HCT116 (cell line): ENCODE measurements at regions not wholly inside any gene's neighbourhood (a gene's known extent, or its start where the extent isn't known, plus 50 kb on each side); places are given as distances from the start of the nearest gene placed in this dataset.

Source experiments
- ATAC-seq: fragments of 200-7000 bp; cut with Tn5 transposase; 2 replicates; pipeline ENCODE4 v1.9.1; 2020; ENCODE audit warnings: mild to moderate bottlenecking, moderate library complexity
- BruUV-seq: library from RNA; stranded (reverse); fragments of 400-500 nt; replicated peaks from 2 replicates; lab custom pipeline; 2021; lab: Mats Ljungman, UMichigan
- CTCF ChIA-PET: fragments of 300-600 bp; sonication (Branson Sonifier 250); formaldehyde crosslinking; loops from one replicate; lab custom pipeline; 2021; ENCODE audit warnings: antibody characterized with exemption; lab: Charles Lee
- POLR2A ChIA-PET: fragments of 300-600, 350-600 bp; sonication (Branson Sonifier 250); formaldehyde crosslinking; loops from one replicate; lab custom pipeline; 2021; ENCODE audit warnings: antibody characterized with exemption; lab: Charles Lee
- RAD21 ChIA-PET, 2 experiments: fragments of 300-600 bp; sonication (Branson Sonifier 250); formaldehyde crosslinking; loops; one replicate each; lab custom pipeline; 2023; ENCODE audit warnings: low total read pairs in 2 of 2; ENCODE audit not compliant: uncharacterized antibody in 2 of 2, unreplicated experiment in 2 of 2, low non-redundant PET in 1 of 2; lab: Charles Lee
- DNase-seq: peaks from one replicate; pipeline ENCODE4 v3.0.0-alpha.2; 2010; ENCODE audit warnings: low read depth, low spot score
- H2AFZ ChIP-seq: fragments of 200-600 bp; shearing (Covaris generic), sonication (generic); 2 replicates; pipeline ENCODE4 v1.6.1; 2017; ENCODE audit warnings: low read depth, mixed run types, mixed read lengths, antibody characterized with exemption, low read length; ENCODE audit not compliant: poor library complexity, severe bottlenecking
- H3K27ac ChIP-seq: 2 replicates; pipeline ENCODE4 v1.5.1; 2012; ENCODE audit warnings: low read depth, low read length
- H3K27me3 ChIP-seq: fragments of 200-600 bp; sonication (generic); 2 replicates; pipeline ENCODE4 v1.6.1; 2016; ENCODE audit warnings: mixed run types, low read length, mixed read lengths; ENCODE audit not compliant: insufficient read depth
- H3K36me3 ChIP-seq, 2 experiments: fragments of 200-500 bp in 1 of 2; fragments of 200-600 bp in 1 of 2; sonication (Bioruptor generic) in 1 of 2; sonication (generic) in 1 of 2; 2 replicates each; pipeline versions ENCODE4 v1.5.1 to v1.6.1; 2014 to 2016; ENCODE audit warnings: low read length in 2 of 2, inconsistent platforms in 1 of 2, mixed read lengths in 1 of 2, mixed run types in 1 of 2; ENCODE audit not compliant: insufficient read depth in 2 of 2, control insufficient read depth in 1 of 2
- H3K4me1 ChIP-seq, 2 experiments: fragments of 200-600 bp in 1 of 2; sonication (generic) in 1 of 2; 2 replicates each; pipeline versions ENCODE4 v1.5.1 to v1.6.1; 2012 to 2017; ENCODE audit warnings: low read length in 2 of 2, inconsistent platforms in 1 of 2, mild to moderate bottlenecking in 1 of 2, mixed read lengths in 1 of 2, mixed run types in 1 of 2, moderate library complexity in 1 of 2; ENCODE audit not compliant: insufficient read depth in 2 of 2, control insufficient read depth in 1 of 2
- H3K4me2 ChIP-seq: fragments of 200-600 bp; sonication (generic); 2 replicates; pipeline ENCODE4 v1.6.1; 2017; ENCODE audit warnings: mixed run types, low read length, mixed read lengths
- H3K4me3 ChIP-seq, 2 experiments: fragments of 200-600 bp in 1 of 2; sonication (generic) in 1 of 2; replicated peaks in 1 of 2; 2 replicates each; pipeline ENCODE4 v1.5.1; 2011 to 2016; ENCODE audit warnings: low read length in 2 of 2, control low read depth in 1 of 2, low read depth in 1 of 2, mild to moderate bottlenecking in 1 of 2, mixed read lengths in 1 of 2, mixed run types in 1 of 2
- H3K79me2 ChIP-seq: fragments of 200-600 bp; sonication (generic); 2 replicates; pipeline ENCODE4 v1.6.1; 2017; ENCODE audit warnings: mild to moderate bottlenecking, mixed run types, low read length, moderate library complexity, mixed read lengths; ENCODE audit not compliant: insufficient read depth
- H3K9ac ChIP-seq: fragments of 200-600 bp; sonication (generic); 2 replicates; pipeline ENCODE4 v1.6.1; 2016; ENCODE audit warnings: low read length, mixed read lengths
- H3K9me2 ChIP-seq: fragments of 200-600 bp; sonication (generic), shearing (Covaris generic); 2 replicates; pipeline ENCODE4 v1.6.1; 2017; ENCODE audit warnings: mixed run types, mild to moderate bottlenecking, moderate library complexity; ENCODE audit not compliant: insufficient read depth
- H3K9me3 ChIP-seq, 2 experiments: fragments of 200-500 bp in 1 of 2; fragments of 200-600 bp in 1 of 2; sonication (Bioruptor generic) in 1 of 2; sonication (generic) in 1 of 2; 2 replicates each; pipeline ENCODE4 v1.6.1; 2014 to 2017; ENCODE audit warnings: low read length in 2 of 2, mixed read lengths in 2 of 2, inconsistent platforms in 1 of 2, low read depth in 1 of 2, mild to moderate bottlenecking in 1 of 2, mixed run types in 1 of 2, moderate library complexity in 1 of 2; ENCODE audit not compliant: control insufficient read depth in 1 of 2, insufficient read depth in 1 of 2
- H4K20me1 ChIP-seq: fragments of 200-600 bp; sonication (generic), shearing (Covaris generic); 2 replicates; pipeline ENCODE4 v1.6.1; 2017; ENCODE audit warnings: mixed run types, mild to moderate bottlenecking, moderate library complexity; ENCODE audit not compliant: insufficient read depth
- CBX3 ChIP-seq: IDR thresholded peaks from 2 replicates; pipeline ENCODE4 v1.6.1; 2012; ENCODE audit warnings: low read depth
- CTCF ChIP-seq, 3 experiments: fragments of 200-600 bp in 1 of 3; sonication (generic) in 1 of 3; IDR thresholded peaks in 2 of 3; conservative IDR thresholded peaks in 1 of 3; 2 replicates each; pipeline ENCODE4 v1.5.1; 2012 to 2017; ENCODE audit warnings: low read depth in 2 of 3, low read length in 2 of 3, antibody characterized with exemption in 1 of 3, borderline replicate concordance in 1 of 3, control low read depth in 1 of 3, mild to moderate bottlenecking in 1 of 3, mixed read lengths in 1 of 3, mixed run types in 1 of 3, moderate library complexity in 1 of 3; ENCODE audit not compliant: insufficient read depth in 1 of 3
- EGR1 ChIP-seq: IDR thresholded peaks from 2 replicates; pipeline ENCODE4 v1.6.1; 2012; ENCODE audit warnings: low read depth
- ELF1 ChIP-seq: IDR thresholded peaks from 2 replicates; pipeline ENCODE4 v1.6.1; 2012; ENCODE audit warnings: low read depth, borderline replicate concordance
- EZH2 ChIP-seq: fragments of 200-600 bp; sonication (generic); IDR thresholded peaks from 2 replicates; pipeline ENCODE4 v1.6.1; 2017; ENCODE audit warnings: antibody characterized with exemption, mixed run types
- EZH2phosphoT487 ChIP-seq: fragments of 200-600 bp; IDR thresholded peaks from 2 replicates; pipeline ENCODE4 v1.6.1; 2018; ENCODE audit warnings: antibody characterized with exemption, borderline replicate concordance
- JUND ChIP-seq: IDR thresholded peaks from 2 replicates; pipeline ENCODE4 v1.6.1; 2012
- POLR2A ChIP-seq: IDR thresholded peaks from 2 replicates; pipeline ENCODE4 v1.7.0; 2011; ENCODE audit warnings: borderline replicate concordance; ENCODE audit not compliant: insufficient read depth, insufficient read length; ENCODE audit errors: extremely low read depth
- POLR2AphosphoS5 ChIP-seq: IDR thresholded peaks from 2 replicates; pipeline ENCODE4 v1.6.1; 2011; ENCODE audit warnings: mild to moderate bottlenecking, low read depth, low read length, moderate library complexity
- REST ChIP-seq: IDR thresholded peaks from 2 replicates; pipeline ENCODE4 v1.6.1; 2012; ENCODE audit warnings: low read depth
- SIN3A ChIP-seq: IDR thresholded peaks from 2 replicates; pipeline ENCODE4 v1.6.1; 2012; ENCODE audit warnings: low read depth
- SRF ChIP-seq: IDR thresholded peaks from 2 replicates; pipeline ENCODE4 v1.6.1; 2012; ENCODE audit warnings: low read depth
- TCF7L2 ChIP-seq: IDR thresholded peaks from 2 replicates; pipeline ENCODE4 v1.7.0; 2011; ENCODE audit warnings: borderline replicate concordance, inconsistent platforms; ENCODE audit not compliant: insufficient read depth, insufficient read length; ENCODE audit errors: extremely low read depth
- YY1 ChIP-seq: IDR thresholded peaks from 2 replicates; pipeline ENCODE4 v1.6.1; 2011; ENCODE audit warnings: low read length, low read depth, moderate library complexity, mild to moderate bottlenecking; ENCODE audit not compliant: insufficient replicate concordance; ENCODE audit errors: extremely low read depth
- ZBTB33 ChIP-seq: IDR thresholded peaks from 2 replicates; pipeline ENCODE4 v1.6.1; 2011; ENCODE audit warnings: mild to moderate bottlenecking, low read length, moderate library complexity; ENCODE audit not compliant: insufficient replicate concordance; ENCODE audit errors: extremely low read depth
- ZFX ChIP-seq: fragments of 450-650 bp; IDR thresholded peaks from 2 replicates; pipeline ENCODE4 v1.6.1; 2017
- ZNF274 ChIP-seq: fragments of 200-500 bp; sonication (Bioruptor generic); IDR thresholded peaks from 2 replicates; pipeline ENCODE4 v1.6.1; 2014; ENCODE audit warnings: mild to moderate bottlenecking, low read depth, low read length, inconsistent platforms
- intact Hi-C: fragments of 100-400 bp; cut with micrococcal nuclease; formaldehyde crosslinking; loops from 2 replicates; pipeline ENCODE4 v1.10.0; 2022

DNA sequence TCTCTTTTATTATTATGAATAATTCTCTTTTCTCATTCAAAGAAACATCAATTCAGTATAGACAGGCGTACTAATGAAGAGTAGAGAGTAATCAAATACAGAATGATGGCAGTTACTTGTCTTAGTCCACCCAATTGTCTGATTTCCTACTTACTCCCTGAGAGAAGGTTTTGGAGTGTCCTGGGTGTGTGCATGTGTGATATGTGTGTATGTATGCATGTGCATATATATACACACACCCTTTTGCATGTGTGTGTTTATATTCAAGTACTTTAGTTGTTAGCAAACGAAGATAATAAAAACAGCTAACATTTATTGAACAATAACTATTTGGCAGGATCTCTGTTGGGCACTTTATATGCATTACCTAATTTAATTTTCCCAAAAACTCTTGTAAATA is 63.2 kb upstream of the CCDC190 start (continued):
- TF ChIP-seq EZH2phosphoT487 (no peak), EZH2 (no peak), POLR2A (no peak), ZFX (no peak), ELF1 (no peak), SRF (no peak)

DNA sequence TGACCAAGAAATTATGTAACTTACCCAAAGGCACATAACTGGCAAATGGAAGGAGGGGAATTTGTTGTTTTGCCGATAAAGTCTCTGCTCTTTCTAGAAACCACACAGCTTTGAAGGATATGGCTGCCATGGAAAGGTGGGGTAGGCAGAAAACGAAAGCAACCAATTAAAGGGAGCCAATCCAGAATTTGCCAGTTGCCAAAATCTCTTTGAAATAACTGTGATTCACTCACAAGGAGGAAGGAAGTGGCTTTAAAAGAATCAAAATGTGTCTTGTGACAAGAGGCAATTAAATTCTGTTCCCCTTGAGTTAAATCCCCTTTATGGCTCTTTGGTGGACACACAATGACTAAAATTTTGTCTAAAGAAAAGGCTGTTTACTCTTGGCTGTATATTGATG is 61.2 kb upstream of the CCDC190 start:
- Histone ChIP-seq H3K9ac (no peak overlapping the region), H3K4me1 (no peaks in the 10 kb centered on the region), H3K9me3 (no peaks in the 10 kb centered on the region), H3K4me2 (no peak overlapping the region), H3K4me3 (no peak overlapping the region), H4K20me1 (no peaks in the 10 kb centered on the region), H2AFZ (no peak overlapping the region), H3K79me2 (no peaks in the 10 kb centered on the region), H3K9me2 (no peaks in the 10 kb centered on the region), H3K36me3 (no peaks in the 10 kb centered on the region), H3K27me3 (no peaks in the 10 kb centered on the region), H3K27ac (no peak overlapping the region)
- TF ChIP-seq ZBTB33 (no peak), YY1 (no peak), SIN3A (no peak), EGR1 (no peak), POLR2AphosphoS5 (no peak), JUND (no peak), CTCF (IDR thresholded peaks at IDR 0.05 in 2 of 3, conservative IDR thresholded peaks at IDR 0.05 in 1 of 3; ENCODE audit: borderline replicate concordance in 1 of 3, insufficient read depth in 1 of 3, low read depth in 2 of 3, low read length in 2 of 3) (no peak), CBX3 (no peak), EZH2 (no peak), TCF7L2 (no peak), POLR2A (no peak), REST (no peak), ZNF274 (no peak)
- POLR2A ChIA-PET, result no interaction called here
- CTCF ChIA-PET, result no interaction called here
- DNase-seq (no peak), ATAC-seq (no peak)
- no TSS peak for BruUV-seq
- intact Hi-C loops, result no loop called here
- RAD21 ChIA-PET, result no interaction called here
